ENCODE measurements at regions not wholly inside any gene's neighbourhood (a gene's known extent, or its start where the extent isn't known, plus 50 kb on each side); places are given as distances from the start of the nearest gene placed in this dataset.

- DNase-seq = no peak
Measured at GRCh38 chr1:4932311-4933030, 278.1 kb downstream of the AJAP1 start.

- DNase-seq = no peak
Measured at GRCh38 chr1:4931486-4931885, 277.1 kb downstream of the AJAP1 start.

- DNase-seq = no peak
Measured at GRCh38 chr1:4928186-4928585, 273.8 kb downstream of the AJAP1 start.

GRCh38 chr1:4924356-4924755 lies 269.9 kb downstream of the AJAP1 start:
- no peak for DNase-seq

- no peak for DNase-seq
Measured at GRCh38 chr1:4916610-4917009, 262.2 kb downstream of the AJAP1 start.

- no peak for DNase-seq
Measured at GRCh38 chr1:4915154-4915553, 260.7 kb downstream of the AJAP1 start.

- DNase-seq = no peak
Measured at GRCh38 chr1:4908486-4908885, 254.1 kb downstream of the AJAP1 start.

- no peak for DNase-seq
Measured at GRCh38 chr1:4894566-4894965, 240.2 kb downstream of the AJAP1 start.

- no peak for DNase-seq
Measured at GRCh38 chr1:4880626-4881025, 226.2 kb downstream of the AJAP1 start.

- no peak for DNase-seq
Measured at GRCh38 chr1:4877426-4877825, 223.0 kb downstream of the AJAP1 start.

GRCh38 chr1:4871373-4871772 lies 217.0 kb downstream of the AJAP1 start:
- no peak for DNase-seq

GRCh38 chr1:4868521-4868920 lies 214.1 kb downstream of the AJAP1 start:
- no peak for DNase-seq

- no peak for DNase-seq
Measured at GRCh38 chr1:4856396-4856795, 202.0 kb downstream of the AJAP1 start.

GRCh38 chr1:4854367-4854766 lies 200.0 kb downstream of the AJAP1 start:
- no peak for DNase-seq

- DNase-seq = no peak
Measured at GRCh38 chr1:4853904-4854303, 199.5 kb downstream of the AJAP1 start.

- DNase-seq = peak; percentile 21
Measured at GRCh38 chr1:4851385-4852065, 197.1 kb downstream of the AJAP1 start.

GRCh38 chr1:4848431-4848830 lies 194.0 kb downstream of the AJAP1 start:
- DNase-seq = no peak

- DNase-seq = no peak
Measured at GRCh38 chr1:4847711-4848110, 193.3 kb downstream of the AJAP1 start.
